Stimulated activated CD8-positive, alpha-beta memory T cell treated with anti-CD3 and anti-CD28 coated beads, Interleukin-12 subunit alpha, Interleukin-12 subunit beta, amount 100 ng/mL, for 24 hours (primary cell): ENCODE measurements at regions not wholly inside any gene's neighbourhood (a gene's known extent, or its start where the extent isn't known, plus 50 kb on each side); places are given as distances from the start of the nearest gene placed in this dataset.
"Not testable (repeated sequence)": the region's sequence is repeated elsewhere in the genome, so short reads cannot be mapped to it uniquely, and the experiment has no call there.

Source experiments
- DNase-seq: peaks from one replicate; pipeline ENCODE4 v3.0.0-alpha.2; 2020; ENCODE audit errors: extremely low read depth

GRCh38 chr18:39168723-39169122 is 1603.1 kb upstream of the CELF4 start:
- no peak for DNase-seq

DNA sequence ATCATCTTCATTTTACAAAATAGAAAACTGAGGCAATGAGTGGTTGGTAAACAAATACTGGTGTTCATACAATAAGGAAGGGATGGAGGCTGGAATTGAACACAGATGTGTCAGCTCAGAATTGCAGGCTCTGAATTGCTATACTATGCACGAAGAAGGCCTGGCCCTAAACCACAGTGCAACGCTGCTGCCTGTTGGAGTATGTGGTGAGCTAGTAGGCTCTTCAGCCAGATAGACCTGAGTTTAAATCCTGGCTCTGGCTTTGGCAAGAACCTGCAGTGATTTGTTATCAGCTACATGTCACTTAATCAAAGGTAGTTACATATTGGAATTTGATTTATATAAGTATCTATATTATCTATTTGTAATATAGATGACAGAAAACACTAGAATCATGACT is 1602.4 kb upstream of the CELF4 start:
- DNase-seq = no peak

DNA sequence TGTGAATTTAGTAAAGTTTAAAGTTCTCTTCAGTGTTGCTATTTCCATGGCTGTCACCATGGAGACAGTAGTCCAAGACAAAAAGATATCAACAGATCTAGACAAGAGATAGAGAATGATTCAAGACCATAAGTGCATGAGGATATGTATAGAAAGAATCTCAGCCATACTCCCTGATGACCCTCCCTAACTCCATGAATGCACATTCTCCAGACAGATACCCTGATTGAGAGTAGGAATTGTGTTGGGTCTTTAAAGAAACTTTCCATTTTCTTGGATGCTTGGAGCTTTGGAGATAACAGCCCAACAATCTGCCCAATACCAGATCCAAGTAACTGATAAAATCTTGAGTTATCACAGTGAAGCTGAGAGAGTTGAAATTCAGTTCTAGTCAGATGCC is 1601.2 kb upstream of the CELF4 start:
- no peak for DNase-seq

GRCh38 chr18:39162013-39162827 is 1596.6 kb upstream of the CELF4 start:
- no peak for DNase-seq

GRCh38 chr18:39149211-39149806 is 1583.7 kb upstream of the CELF4 start:
- DNase-seq = no peak

- no peak for DNase-seq
Measured at GRCh38 chr18:39134255-39134654, 1568.7 kb upstream of the CELF4 start.

DNA sequence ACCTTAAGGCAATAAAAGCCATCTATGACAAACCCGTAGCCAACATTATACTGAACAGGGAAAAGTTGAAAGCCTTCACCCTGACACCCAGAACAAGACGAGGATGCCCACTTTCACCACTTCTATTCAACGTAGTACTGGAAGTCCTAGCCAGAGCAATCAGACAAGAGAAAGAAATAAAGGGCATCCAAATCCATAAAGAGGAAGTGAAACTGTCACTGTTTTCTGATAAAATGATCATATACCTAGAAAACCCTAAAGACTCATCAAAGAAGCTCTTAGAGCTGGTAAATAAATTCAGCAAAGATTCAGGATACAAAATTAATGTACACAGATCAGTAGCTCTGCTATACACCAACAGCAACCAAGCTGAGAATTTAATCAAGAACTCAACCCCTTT is 1561.9 kb upstream of the CELF4 start:
- not testable (repeated sequence) for DNase-seq

GRCh38 chr18:39113790-39114189 is 1548.2 kb upstream of the CELF4 start:
- no peak for DNase-seq

GRCh38 chr18:39105104-39105503 is 1539.5 kb upstream of the CELF4 start:
- no peak for DNase-seq

DNA sequence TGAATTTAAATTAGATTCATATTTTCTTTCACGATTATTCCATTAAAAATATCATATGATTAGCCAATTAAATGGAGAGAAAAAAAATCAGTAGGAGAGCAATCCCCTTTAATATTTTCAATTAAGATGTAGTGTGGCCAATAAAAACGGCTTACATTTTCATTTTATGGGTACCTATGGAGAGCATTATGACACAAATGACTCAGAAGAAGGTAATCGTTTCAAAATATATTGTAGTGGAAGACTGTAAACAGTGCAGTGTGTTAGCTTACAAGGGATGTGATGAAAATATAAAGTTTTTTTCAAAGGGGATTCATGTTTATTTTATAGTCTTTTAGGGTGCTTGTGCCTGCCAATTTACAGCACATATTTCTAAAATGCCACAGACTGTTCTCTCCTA is 1507.4 kb upstream of the CELF4 start:
- no peak for DNase-seq

GRCh38 chr18:39062426-39062825 is 1496.8 kb upstream of the CELF4 start:
- no peak for DNase-seq

DNA sequence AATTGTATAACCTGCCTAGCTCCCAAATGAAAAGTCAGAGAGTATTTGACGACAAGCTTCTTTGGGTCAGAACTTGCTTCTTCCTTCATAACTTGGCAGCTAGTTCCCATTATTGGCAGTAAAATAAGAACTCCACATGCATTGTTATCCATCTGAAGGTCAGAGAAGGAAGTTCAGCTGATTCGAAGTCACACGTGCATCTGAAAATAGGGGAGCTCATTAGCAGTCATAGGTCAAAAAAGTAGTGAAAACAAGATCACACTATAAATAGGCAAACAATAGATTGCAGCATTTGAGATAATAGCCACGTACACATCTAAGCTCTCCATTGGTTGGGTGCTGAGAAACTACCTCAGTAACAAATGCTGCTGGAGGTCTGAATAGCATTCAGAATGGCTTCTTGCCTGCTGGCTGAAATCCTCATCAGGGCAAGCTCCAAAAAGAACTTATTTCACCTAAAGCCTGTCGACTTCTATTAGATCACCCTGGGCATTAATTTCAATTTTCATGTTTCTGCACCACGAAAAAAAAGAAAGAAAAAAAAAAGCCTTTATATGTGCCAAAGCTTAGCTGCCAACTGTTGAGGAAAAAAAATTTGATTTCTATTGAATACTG is 1492.9 kb upstream of the CELF4 start:
- no peak for DNase-seq

DNA sequence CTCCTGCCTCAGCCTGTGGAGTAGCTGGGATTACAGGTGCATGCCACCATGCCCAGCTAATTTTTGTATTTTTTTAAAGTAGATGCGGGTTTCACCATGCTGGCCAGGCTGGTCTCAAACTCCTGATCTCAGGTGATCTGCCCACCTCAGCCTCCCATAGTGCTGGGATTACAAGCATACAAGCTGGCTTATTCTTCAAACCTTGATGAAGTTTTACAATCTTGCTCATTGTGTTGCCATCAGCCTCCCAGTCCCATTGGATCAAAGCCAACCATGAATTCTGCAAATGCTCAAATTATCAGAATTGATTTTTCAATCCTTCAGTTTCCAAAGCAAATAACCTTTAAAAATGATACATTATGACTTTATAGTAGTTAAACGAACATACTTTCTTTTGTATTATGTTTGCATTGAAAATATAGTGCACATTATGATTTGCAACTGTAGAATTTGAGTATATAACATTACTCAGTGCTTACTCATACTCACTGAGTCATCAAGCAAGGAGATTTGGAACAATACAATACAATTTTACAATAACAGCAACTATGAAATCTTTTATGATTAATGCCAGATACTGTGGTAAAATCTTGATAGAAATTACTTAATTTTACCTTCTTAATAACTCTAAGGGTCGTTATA is 1491.9 kb upstream of the CELF4 start:
- DNase-seq = no peak

GRCh38 chr18:39053571-39053970 is 1488.0 kb upstream of the CELF4 start:
- DNase-seq = no peak

GRCh38 chr18:39051013-39051412 is 1485.4 kb upstream of the CELF4 start:
- DNase-seq = no peak

DNA sequence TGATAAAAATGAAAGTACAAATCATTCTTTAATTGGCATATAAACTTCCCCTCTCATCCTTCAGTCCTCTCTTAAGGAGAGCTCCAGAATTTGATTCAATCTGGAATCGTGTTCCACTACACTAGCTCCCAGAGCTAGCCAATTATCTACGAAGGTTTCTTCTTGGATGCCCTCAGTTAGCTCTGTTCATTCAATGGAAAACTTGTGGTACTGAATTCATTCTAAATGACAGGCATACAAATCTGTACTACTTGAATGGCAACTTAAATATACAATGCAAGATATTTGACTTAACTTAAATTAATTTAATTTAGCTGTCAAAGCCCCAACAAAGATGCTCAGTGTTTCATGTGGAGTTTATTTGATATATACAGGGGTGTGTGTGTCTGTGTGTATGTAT is 1474.2 kb upstream of the CELF4 start:
- no peak for DNase-seq

DNA sequence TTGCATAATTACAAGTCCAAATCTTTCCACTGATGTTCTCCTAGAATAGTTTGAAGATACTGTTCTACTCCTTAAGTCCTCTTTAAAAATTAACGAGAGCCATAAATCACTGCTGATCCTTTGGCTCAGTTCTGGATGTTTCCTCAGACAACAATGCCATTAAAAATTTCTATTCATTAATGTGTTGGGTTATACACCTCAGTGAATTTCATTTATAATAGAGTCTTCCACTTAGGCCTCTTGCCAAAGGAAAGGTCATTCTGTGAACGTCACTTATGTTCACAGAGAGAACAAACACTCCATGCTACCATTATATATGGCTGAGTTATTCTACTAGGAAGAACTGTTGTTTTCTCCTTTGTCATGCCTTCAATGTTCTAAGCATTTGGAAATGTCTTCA is 1472.3 kb upstream of the CELF4 start:
- no peak for DNase-seq

DNA sequence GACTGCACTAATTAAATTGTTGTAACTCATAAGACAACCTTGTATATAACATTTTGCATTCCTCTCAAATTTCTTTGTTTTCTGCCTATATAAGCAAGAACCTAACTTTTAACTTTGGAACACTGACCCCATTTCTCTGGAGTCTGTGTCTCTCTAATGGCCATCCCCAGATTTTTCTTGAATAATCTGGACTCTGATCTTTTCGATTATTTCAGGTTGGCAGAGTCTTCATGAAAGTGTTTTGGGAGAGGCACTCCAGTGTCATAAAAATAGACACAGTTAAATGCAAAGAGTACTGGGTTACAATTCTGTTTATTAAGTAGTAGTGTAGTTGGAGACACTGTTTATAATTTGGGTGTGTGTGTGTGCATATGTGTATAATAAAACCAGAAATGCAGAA is 1467.7 kb upstream of the CELF4 start:
- no peak for DNase-seq

GRCh38 chr18:39031647-39032046 is 1466.0 kb upstream of the CELF4 start:
- DNase-seq = no peak

DNA sequence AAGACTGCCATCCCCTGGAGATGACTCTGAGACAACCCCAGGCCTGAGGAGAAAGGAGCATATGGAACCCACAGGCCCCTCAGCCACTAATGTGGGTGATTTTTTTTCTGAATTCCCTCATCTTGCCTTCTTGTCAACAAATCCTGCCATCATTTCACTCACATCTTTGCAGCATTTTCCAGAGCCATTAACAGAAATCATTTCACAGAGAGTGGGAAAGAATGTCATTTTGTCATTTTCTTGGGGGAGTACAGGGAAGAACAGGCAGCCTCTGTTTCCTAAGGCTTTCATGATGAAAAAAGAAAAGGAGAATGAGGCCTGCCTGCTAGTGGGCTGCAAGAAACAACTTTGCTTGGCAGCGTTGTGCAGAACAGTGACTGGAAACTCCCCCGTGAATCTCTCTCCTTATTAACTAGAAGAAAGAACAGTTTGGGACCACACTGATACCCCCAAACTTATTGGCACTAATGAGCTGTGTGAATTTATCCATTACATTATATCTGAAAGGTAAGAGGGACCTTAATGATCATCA is 1464.6 kb upstream of the CELF4 start:
- DNase-seq = no peak

GRCh38 chr18:39025531-39025930 is 1459.9 kb upstream of the CELF4 start:
- DNase-seq = no peak

GRCh38 chr18:39019989-39020388 is 1454.4 kb upstream of the CELF4 start:
- DNase-seq = no peak
